ENCODE measurements at regions not wholly inside any gene's neighbourhood (a gene's known extent, or its start where the extent isn't known, plus 50 kb on each side); places are given as distances from the start of the nearest gene placed in this dataset.
A peak's percentile ranks its signal among the peaks of the same experiment; 100 is the strongest.

DNA sequence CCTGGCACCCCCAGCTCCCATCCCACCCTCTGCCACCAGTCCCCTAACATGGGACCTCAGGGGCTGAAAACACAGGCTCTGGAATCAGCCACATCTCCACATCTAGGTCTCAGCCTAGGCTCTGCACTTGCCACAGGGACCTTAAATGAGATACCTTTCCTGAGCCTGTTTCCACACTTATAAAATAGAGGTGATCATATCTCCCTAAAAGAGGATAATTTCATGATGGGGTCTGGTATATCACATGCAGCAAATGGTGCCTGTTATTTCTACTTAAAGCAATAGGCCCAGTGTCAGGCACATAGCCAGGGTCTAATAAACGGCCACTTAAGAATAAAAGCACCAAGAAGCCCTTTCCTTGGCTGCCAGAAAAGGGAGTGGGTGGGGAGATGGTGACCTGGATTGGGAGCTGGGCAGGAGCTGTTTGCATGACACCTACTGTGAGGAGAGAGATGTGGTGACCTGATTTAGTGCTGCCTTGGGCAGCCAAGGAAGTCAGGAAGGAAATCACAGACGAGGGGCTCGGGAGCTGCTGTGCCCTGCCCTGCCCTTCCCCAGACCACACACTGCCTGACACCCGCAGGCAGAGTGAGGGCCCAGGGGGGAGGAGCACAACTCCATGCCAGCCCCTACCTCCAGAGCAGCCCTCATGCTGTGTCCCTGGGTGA is 71.2 kb downstream of the IRF2BPL start:
- TF ChIP-seq, protein P1, sequence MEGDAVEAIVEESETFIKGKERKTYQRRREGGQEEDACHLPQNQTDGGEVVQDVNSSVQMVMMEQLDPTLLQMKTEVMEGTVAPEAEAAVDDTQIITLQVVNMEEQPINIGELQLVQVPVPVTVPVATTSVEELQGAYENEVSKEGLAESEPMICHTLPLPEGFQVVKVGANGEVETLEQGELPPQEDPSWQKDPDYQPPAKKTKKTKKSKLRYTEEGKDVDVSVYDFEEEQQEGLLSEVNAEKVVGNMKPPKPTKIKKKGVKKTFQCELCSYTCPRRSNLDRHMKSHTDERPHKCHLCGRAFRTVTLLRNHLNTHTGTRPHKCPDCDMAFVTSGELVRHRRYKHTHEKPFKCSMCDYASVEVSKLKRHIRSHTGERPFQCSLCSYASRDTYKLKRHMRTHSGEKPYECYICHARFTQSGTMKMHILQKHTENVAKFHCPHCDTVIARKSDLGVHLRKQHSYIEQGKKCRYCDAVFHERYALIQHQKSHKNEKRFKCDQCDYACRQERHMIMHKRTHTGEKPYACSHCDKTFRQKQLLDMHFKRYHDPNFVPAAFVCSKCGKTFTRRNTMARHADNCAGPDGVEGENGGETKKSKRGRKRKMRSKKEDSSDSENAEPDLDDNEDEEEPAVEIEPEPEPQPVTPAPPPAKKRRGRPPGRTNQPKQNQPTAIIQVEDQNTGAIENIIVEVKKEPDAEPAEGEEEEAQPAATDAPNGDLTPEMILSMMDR (IDR thresholded peaks at IDR 0.05; ENCODE audit: unreplicated experiment) = no peak
- Mint-ChIP-seq H3K36me3 (ENCODE audit: insufficient read depth, unreplicated experiment) (no peaks in the 10 kb centered on the region), H3K27ac (ENCODE audit: low read depth, unreplicated experiment) (peak overlapping the region; percentile 92), H3K4me3 (ENCODE audit: unreplicated experiment) (no peak overlapping the region), H3K27me3 (ENCODE audit: insufficient read depth, unreplicated experiment) (no peaks in the 10 kb centered on the region), H3K4me1 (ENCODE audit: insufficient read depth, unreplicated experiment) (peaks cover 63% of the 10 kb centered on the region), H3K9me3 (ENCODE audit: unreplicated experiment) (no peaks in the 10 kb centered on the region)
- ChIA-PET POLR2A (interaction anchor here (0.6 to 11.7 kb wide), 8 partner anchors 10 to 113 kb away, joined by 3 to 325 read pairs (median 11); partner anchors contain the start of gene IRF2BPL), CTCF (interaction anchor here (0.6 to 7.0 kb wide), 8 partner anchors 39 to 96 kb away, joined by 3 to 40 read pairs (median 4); no protein-coding TSS in a partner anchor)
- no TSS peak for BruUV-seq (replicated peaks)
- intact Hi-C loops (cut with micrococcal nuclease) = loop anchor here (2.0 kb wide), 1 partner anchor 39 kb away; no protein-coding TSS in a partner anchor
- no peak for DNase-seq (ENCODE audit: unreplicated experiment)

DNA sequence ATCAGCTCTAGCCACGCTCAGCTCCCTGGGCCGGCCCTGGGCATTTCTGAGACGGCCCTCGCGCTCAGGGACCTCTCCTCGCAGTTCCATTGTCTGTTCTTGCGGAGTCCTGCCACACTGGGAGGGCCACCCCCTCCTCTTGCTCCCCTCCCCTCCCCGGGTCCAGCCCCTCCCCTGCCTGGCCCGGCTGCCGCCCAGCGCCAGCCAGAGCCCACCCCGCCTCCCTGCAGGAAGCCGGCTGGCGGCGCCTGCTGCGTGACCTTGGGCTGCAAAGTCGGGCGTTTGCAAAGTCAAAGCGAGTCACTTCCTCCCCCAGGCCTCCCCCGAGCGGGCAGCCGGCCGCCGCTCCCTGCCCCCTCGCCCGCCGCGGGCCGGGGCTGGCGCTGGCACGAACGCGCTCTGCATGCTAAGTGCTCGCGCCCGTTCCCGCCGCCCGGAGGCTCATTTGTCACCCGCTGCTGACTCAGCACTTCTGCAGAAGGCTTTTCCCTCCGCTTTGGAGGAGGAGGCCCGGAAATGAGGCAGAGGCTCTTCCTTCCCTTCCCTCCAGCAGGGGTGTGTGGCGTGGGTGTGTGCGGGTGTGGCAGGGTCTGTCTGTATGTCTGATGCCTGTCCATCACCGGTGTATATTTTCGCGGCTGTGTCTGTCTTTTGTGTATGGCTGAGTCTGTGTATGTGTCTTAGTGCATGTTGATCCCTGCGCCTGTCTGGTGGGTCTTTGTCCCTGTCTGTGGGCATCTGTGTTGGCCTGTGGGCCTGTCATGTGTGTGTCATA is 72.0 kb downstream of the IRF2BPL start:
- Mint-ChIP-seq H3K9me3 (ENCODE audit: unreplicated experiment) (no peaks in the 10 kb centered on the region), H3K27ac (ENCODE audit: low read depth, unreplicated experiment) (peak overlapping the region; percentile 92), H3K4me1 (ENCODE audit: insufficient read depth, unreplicated experiment) (peaks cover 55% of the 10 kb centered on the region), H3K4me3 (ENCODE audit: unreplicated experiment) (peak overlapping the region; percentile 49), H3K27me3 (ENCODE audit: insufficient read depth, unreplicated experiment) (no peaks in the 10 kb centered on the region), H3K36me3 (ENCODE audit: insufficient read depth, unreplicated experiment) (no peaks in the 10 kb centered on the region)
- CTCF ChIA-PET = interaction anchor here (0.9 to 7.0 kb wide), 9 partner anchors 9 to 112 kb away, joined by 3 to 40 read pairs (median 5); no protein-coding TSS in a partner anchor
- BruUV-seq (replicated peaks) = no TSS peak
- POLR2A ChIA-PET = interaction anchor here (0.9 to 11.7 kb wide), 10 partner anchors 9 to 114 kb away, joined by 3 to 325 read pairs (median 8); partner anchors contain the start of gene IRF2BPL
- DNase-seq (ENCODE audit: unreplicated experiment) = peak; percentile 97
- intact Hi-C loops (cut with micrococcal nuclease) = loop anchor here (1.0 to 2.0 kb wide), 2 partner anchors 38 to 72 kb away; partner anchors contain the start of gene IRF2BPL
- TF ChIP-seq, protein P1 (IDR thresholded peaks at IDR 0.05; ENCODE audit: unreplicated experiment) = no peak

DNA sequence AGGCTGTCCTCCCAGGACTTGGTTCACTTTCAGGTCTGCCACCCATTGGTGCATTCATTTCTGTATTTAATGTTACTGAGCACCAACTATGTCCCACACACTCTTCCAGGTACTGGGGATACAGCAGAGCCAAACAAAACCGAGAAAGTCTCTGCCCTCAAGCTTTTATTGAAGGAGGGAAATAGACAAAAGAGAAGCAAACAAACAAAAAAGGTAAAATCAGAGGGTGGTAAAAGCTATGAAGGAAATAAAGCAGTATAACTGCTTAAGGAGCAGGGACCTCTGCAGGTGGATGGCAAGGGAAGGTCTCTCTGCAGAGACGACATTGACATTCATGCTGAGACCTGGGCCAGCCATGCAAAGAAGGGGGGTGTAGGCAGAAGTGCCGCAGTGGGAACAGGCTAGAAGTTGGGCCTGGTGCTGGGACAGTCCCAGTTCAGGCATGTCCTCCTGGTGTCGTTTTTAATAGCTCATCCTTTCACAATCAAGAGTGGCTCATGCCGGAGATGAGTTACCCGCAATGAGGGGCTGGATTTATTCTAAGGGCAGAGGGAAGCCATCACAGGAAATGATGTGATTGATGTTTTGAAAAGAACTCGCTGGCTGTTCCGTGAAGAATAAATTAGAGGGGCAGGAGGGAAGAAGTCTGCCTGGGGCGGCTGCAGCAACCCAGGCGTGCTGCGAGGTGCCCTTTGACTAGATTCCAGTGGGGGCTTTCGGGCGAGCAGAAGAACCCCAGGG is 72.8 kb downstream of the IRF2BPL start:
- Mint-ChIP-seq H3K4me1 (ENCODE audit: insufficient read depth, unreplicated experiment) (peaks cover 50% of the 10 kb centered on the region), H3K36me3 (ENCODE audit: insufficient read depth, unreplicated experiment) (no peaks in the 10 kb centered on the region), H3K9me3 (ENCODE audit: unreplicated experiment) (no peaks in the 10 kb centered on the region), H3K27me3 (ENCODE audit: insufficient read depth, unreplicated experiment) (no peaks in the 10 kb centered on the region), H3K4me3 (ENCODE audit: unreplicated experiment) (peak overlapping the region; percentile 49), H3K27ac (ENCODE audit: low read depth, unreplicated experiment) (peak overlapping the region; percentile 80)
- TF ChIP-seq, protein P1 (IDR thresholded peaks at IDR 0.05; ENCODE audit: unreplicated experiment) = no peak
- POLR2A ChIA-PET = interaction anchor here (0.7 to 11.7 kb wide), 12 partner anchors 8 to 115 kb away, joined by 3 to 325 read pairs (median 8); partner anchors contain the start of gene IRF2BPL
- BruUV-seq (replicated peaks) = no TSS peak
- CTCF ChIA-PET = interaction anchor here (0.7 to 7.0 kb wide), 15 partner anchors 8 to 115 kb away, joined by 3 to 40 read pairs (median 4); no protein-coding TSS in a partner anchor
- intact Hi-C loops (cut with micrococcal nuclease) = loop anchor here (1.0 to 2.0 kb wide), 2 partner anchors 37 to 73 kb away; partner anchors contain the start of gene IRF2BPL
- DNase-seq (ENCODE audit: unreplicated experiment) = peak; percentile 75
